ENCODE measurements at regions not wholly inside any gene's neighbourhood (a gene's known extent, or its start where the extent isn't known, plus 50 kb on each side); places are given as distances from the start of the nearest gene placed in this dataset.

- no peak for TF ChIP-seq POLR2A (IDR thresholded peaks at IDR 0.05)
- no peak for TF ChIP-seq CTCF (IDR thresholded peaks at IDR 0.05)
These were observed 941.0 kb upstream of the CHORDC1 start for GRCh38 chr11:91163619-91164451.
